ENCODE measurements at regions not wholly inside any gene's neighbourhood (a gene's known extent, or its start where the extent isn't known, plus 50 kb on each side); places are given as distances from the start of the nearest gene placed in this dataset.

DNA sequence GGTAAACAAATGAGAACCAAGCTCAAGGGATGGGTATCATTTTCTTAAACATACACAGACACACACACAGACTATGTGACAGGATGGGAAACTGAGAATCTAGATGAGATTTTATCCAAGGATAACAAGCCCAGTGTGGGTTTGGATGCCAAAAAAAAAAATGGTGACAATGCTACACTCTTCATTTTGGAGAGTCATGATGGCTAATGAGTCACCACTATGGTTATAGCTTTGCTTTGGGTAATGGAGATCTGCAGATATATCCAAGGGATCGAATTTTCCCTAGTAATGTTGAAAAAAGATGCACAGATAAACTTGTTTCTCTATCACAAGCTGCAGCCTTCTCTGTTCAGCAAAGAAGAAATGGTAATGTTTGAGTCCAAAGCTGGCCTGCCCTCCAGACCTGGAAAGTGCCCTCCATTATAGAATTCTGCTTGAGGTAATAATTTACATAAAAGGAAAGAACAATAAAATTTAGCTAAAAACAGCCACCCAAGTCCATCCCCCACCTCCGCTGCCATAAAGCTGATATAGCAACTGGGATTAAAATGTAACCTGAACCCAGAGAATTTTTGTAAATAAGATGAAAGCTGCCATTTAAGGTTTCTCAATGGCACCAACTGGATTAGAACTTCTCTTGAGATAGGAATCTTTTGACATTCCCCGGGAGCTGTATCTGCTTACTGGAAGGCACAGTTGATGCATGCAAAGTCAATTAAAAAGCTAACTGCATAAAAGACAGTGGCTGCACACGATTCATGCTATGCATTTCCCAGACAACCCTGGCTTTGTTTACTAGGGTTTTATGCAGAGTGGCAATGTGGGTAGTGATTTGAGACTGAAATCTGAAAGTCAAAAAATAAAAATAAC is 395.2 kb upstream of the LYPLAL1 start:
- no peaks in the 10 kb centered on the region for H3F3A ChIP-seq (ENCODE audit: insufficient read depth)
- no peaks in the 10 kb centered on the region for H3K79me2 ChIP-seq (ENCODE audit: insufficient read depth, low read length)
- TF ChIP-seq, protein P1, sequence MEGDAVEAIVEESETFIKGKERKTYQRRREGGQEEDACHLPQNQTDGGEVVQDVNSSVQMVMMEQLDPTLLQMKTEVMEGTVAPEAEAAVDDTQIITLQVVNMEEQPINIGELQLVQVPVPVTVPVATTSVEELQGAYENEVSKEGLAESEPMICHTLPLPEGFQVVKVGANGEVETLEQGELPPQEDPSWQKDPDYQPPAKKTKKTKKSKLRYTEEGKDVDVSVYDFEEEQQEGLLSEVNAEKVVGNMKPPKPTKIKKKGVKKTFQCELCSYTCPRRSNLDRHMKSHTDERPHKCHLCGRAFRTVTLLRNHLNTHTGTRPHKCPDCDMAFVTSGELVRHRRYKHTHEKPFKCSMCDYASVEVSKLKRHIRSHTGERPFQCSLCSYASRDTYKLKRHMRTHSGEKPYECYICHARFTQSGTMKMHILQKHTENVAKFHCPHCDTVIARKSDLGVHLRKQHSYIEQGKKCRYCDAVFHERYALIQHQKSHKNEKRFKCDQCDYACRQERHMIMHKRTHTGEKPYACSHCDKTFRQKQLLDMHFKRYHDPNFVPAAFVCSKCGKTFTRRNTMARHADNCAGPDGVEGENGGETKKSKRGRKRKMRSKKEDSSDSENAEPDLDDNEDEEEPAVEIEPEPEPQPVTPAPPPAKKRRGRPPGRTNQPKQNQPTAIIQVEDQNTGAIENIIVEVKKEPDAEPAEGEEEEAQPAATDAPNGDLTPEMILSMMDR (IDR thresholded peaks at IDR 0.05; ENCODE audit: insufficient read depth, low read length, poor library complexity, severe bottlenecking): no peak
- no peak for TF ChIP-seq EZH2phosphoT487 (conservative IDR thresholded peaks at IDR 0.05; ENCODE audit: low read length)
- H3K9me2 ChIP-seq (replicated peaks; ENCODE audit: insufficient read depth, low read length): no peaks in the 10 kb centered on the region
- no peak overlapping the region for H3K4me2 ChIP-seq (ENCODE audit: low read depth, low read length, poor library complexity, severe bottlenecking)
- H3K27me3 ChIP-seq (ENCODE audit: low read length): no peaks in the 10 kb centered on the region
- H3K9ac ChIP-seq (ENCODE audit: low read length): no peak overlapping the region
- no peak overlapping the region for H3K4me3 ChIP-seq (ENCODE audit: insufficient read depth, low read length, poor library complexity, severe bottlenecking)
- no peaks in the 10 kb centered on the region for H3K9me3 ChIP-seq (ENCODE audit: insufficient read depth, low read length)
- no peaks in the 10 kb centered on the region for H3K36me3 ChIP-seq (ENCODE audit: low read length)
- H3K27ac ChIP-seq (ENCODE audit: low read depth, low read length): no peak overlapping the region
- H4K20me1 ChIP-seq (ENCODE audit: low read depth, low read length): no peaks in the 10 kb centered on the region
- H2AFZ ChIP-seq (ENCODE audit: low read depth, low read length, severe bottlenecking): no peak overlapping the region

DNA sequence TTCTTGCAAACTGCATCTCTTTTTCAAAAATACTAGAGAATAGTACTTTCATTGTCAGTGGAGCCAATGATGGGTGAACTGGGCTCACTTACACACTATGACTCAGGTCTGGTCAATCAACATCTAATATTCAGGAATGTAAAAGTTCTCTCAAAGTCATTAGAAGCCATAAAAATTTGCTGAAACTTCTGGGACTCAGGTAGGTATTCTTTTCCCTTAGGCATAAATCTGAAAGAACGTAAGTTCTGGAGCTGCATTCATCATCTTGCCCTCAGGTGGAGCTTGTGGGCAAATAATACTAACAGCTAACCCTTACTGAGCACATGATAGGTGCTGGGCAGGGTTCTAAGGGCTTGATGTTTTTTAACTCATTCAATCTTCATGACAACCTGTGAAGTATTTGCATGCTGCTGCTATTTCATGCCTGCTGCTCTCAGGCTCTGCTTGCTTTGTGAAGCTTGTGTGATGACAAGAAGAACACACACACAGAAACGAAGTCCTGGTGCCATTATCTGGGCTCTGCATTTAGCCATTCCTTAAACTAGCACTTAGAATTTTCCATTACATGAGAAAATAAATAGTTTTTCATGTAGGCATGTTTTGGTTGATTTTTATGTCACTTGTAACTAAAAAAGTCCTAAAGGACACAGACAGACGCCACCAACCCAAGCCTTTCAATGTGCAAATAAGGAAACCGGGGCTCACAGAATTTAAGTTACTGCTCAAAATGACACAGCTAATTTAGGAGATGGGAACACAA is 394.2 kb upstream of the LYPLAL1 start:
- no peaks in the 10 kb centered on the region for H3K9me2 ChIP-seq (replicated peaks; ENCODE audit: insufficient read depth, low read length)
- H3K27me3 ChIP-seq (ENCODE audit: low read length): no peaks in the 10 kb centered on the region
- H2AFZ ChIP-seq (ENCODE audit: low read depth, low read length, severe bottlenecking): no peak overlapping the region
- no peaks in the 10 kb centered on the region for H3F3A ChIP-seq (ENCODE audit: insufficient read depth)
- no peaks in the 10 kb centered on the region for H3K9me3 ChIP-seq (ENCODE audit: insufficient read depth, low read length)
- H3K79me2 ChIP-seq (ENCODE audit: insufficient read depth, low read length): no peaks in the 10 kb centered on the region
- no peak overlapping the region for H3K27ac ChIP-seq (ENCODE audit: low read depth, low read length)
- H3K36me3 ChIP-seq (ENCODE audit: low read length): no peaks in the 10 kb centered on the region
- no peaks in the 10 kb centered on the region for H4K20me1 ChIP-seq (ENCODE audit: low read depth, low read length)
- no peak overlapping the region for H3K9ac ChIP-seq (ENCODE audit: low read length)
- no peak overlapping the region for H3K4me3 ChIP-seq (ENCODE audit: insufficient read depth, low read length, poor library complexity, severe bottlenecking)
- no peak overlapping the region for H3K4me2 ChIP-seq (ENCODE audit: low read depth, low read length, poor library complexity, severe bottlenecking)
- no peak for TF ChIP-seq EZH2phosphoT487 (conservative IDR thresholded peaks at IDR 0.05; ENCODE audit: low read length)
- TF ChIP-seq, protein P1 (IDR thresholded peaks at IDR 0.05; ENCODE audit: insufficient read depth, low read length, poor library complexity, severe bottlenecking): no peak

DNA sequence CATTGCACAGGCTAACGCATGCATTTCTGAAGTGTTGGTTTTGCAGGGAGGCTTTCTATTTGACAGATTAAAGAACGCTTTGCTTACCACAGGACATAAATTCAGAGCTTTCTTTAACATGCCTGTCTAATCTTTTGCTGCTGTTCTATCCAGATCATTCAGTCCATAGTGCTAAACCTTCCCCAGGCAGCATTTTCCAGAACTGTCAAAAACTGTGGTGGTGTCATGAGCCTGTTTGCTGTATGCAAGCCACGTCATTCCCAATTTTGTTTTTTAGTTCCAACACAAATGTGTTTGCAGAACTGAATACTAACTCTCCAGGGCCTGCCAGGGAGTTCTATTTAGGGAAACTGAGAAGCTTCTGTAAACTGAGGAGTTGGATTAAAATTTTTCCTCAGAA is 390.5 kb upstream of the LYPLAL1 start:
- Histone ChIP-seq H3F3A (ENCODE audit: insufficient read depth) (no peaks in the 10 kb centered on the region), H4K20me1 (ENCODE audit: low read depth, low read length) (no peaks in the 10 kb centered on the region), H2AFZ (ENCODE audit: low read depth, low read length, severe bottlenecking) (no peak overlapping the region), H3K9ac (ENCODE audit: low read length) (no peak overlapping the region), H3K79me2 (ENCODE audit: insufficient read depth, low read length) (no peaks in the 10 kb centered on the region), H3K4me2 (ENCODE audit: low read depth, low read length, poor library complexity, severe bottlenecking) (no peak overlapping the region), H3K9me3 (ENCODE audit: insufficient read depth, low read length) (no peaks in the 10 kb centered on the region), H3K27me3 (ENCODE audit: low read length) (no peaks in the 10 kb centered on the region), H3K27ac (ENCODE audit: low read depth, low read length) (no peak overlapping the region), H3K9me2 (replicated peaks; ENCODE audit: insufficient read depth, low read length) (no peaks in the 10 kb centered on the region), H3K4me3 (ENCODE audit: insufficient read depth, low read length, poor library complexity, severe bottlenecking) (no peak overlapping the region), H3K36me3 (ENCODE audit: low read length) (no peaks in the 10 kb centered on the region)
- TF ChIP-seq EZH2phosphoT487 (conservative IDR thresholded peaks at IDR 0.05; ENCODE audit: low read length): no peak
- TF ChIP-seq, protein P1 (IDR thresholded peaks at IDR 0.05; ENCODE audit: insufficient read depth, low read length, poor library complexity, severe bottlenecking): no peak
